Fibroblast of the aortic adventitia (primary cell): ENCODE measurements at regions not wholly inside any gene's neighbourhood (a gene's known extent, or its start where the extent isn't known, plus 50 kb on each side); places are given as distances from the start of the nearest gene placed in this dataset.
"Not testable (repeated sequence)": the region's sequence is repeated elsewhere in the genome, so short reads cannot be mapped to it uniquely, and the experiment has no call there.

Source experiments
- DNase-seq: peaks from one replicate; pipeline ENCODE4 v3.0.0-alpha.2; 2010; ENCODE audit warnings: low read depth
- H3K4me3 ChIP-seq: 2 replicates; pipeline ENCODE4 v1.5.1; 2011; ENCODE audit warnings: low read depth, mild to moderate bottlenecking, control low read depth, low read length, moderate library complexity
- CTCF ChIP-seq: IDR thresholded peaks from 2 replicates; pipeline ENCODE4 v1.5.1; 2011; ENCODE audit warnings: mild to moderate bottlenecking, low read length, control low read depth, inconsistent platforms; ENCODE audit not compliant: insufficient read depth

- DNase-seq, H3K4me3 ChIP-seq: not testable (repeated sequence)
Observed at GRCh38 chr2:89234818-89235466, 543.5 kb downstream of the RPIA start.

GRCh38 chr2:89236832-89237450 is 545.5 kb downstream of the RPIA start:
- not testable (repeated sequence) for H3K4me3 ChIP-seq, DNase-seq

- H3K4me3 ChIP-seq, DNase-seq: not testable (repeated sequence)
Observed at GRCh38 chr2:89237783-89238182, 546.3 kb downstream of the RPIA start.

- H3K4me3 ChIP-seq, DNase-seq: not testable (repeated sequence)
- TF ChIP-seq CTCF = peak; percentile 13
Observed at GRCh38 chr2:89243114-89243700, 551.7 kb downstream of the RPIA start.

- not testable (repeated sequence) for DNase-seq, H3K4me3 ChIP-seq
Observed at GRCh38 chr2:89244407-89244806, 552.9 kb downstream of the RPIA start.

- DNase-seq, H3K4me3 ChIP-seq: not testable (repeated sequence)
Observed at GRCh38 chr2:89245478-89245877, 554.0 kb downstream of the RPIA start.

GRCh38 chr2:89246027-89246426 is 554.6 kb downstream of the RPIA start:
- not testable (repeated sequence) for DNase-seq, H3K4me3 ChIP-seq

- H3K4me3 ChIP-seq = not testable (repeated sequence)
- DNase-seq = peak; percentile 61
Observed at GRCh38 chr2:89246620-89247019, 555.1 kb downstream of the RPIA start.

GRCh38 chr2:89255013-89255412 is 563.5 kb downstream of the RPIA start:
- not testable (repeated sequence) for H3K4me3 ChIP-seq, DNase-seq

GRCh38 chr2:89273443-89273842 is 582.0 kb downstream of the RPIA start:
- not testable (repeated sequence) for DNase-seq, H3K4me3 ChIP-seq

GRCh38 chr2:89280536-89280935 is 589.1 kb downstream of the RPIA start:
- not testable (repeated sequence) for H3K4me3 ChIP-seq, DNase-seq

GRCh38 chr2:89286448-89287080 is 595.1 kb downstream of the RPIA start:
- H3K4me3 ChIP-seq, DNase-seq: not testable (repeated sequence)

GRCh38 chr2:89287084-89287483 is 595.6 kb downstream of the RPIA start:
- not testable (repeated sequence) for H3K4me3 ChIP-seq, DNase-seq

- DNase-seq, H3K4me3 ChIP-seq: not testable (repeated sequence)
Observed at GRCh38 chr2:89291717-89292298, 600.3 kb downstream of the RPIA start.

- H3K4me3 ChIP-seq = not testable (repeated sequence)
Observed at GRCh38 chr2:89293399-89293798, 601.9 kb downstream of the RPIA start.

GRCh38 chr2:89294335-89294734 is 602.9 kb downstream of the RPIA start:
- not testable (repeated sequence) for DNase-seq, H3K4me3 ChIP-seq

More at GRCh38 chr2:89293399-89293798, 601.9 kb downstream of the RPIA start:
- DNase-seq = not testable (repeated sequence)

- DNase-seq, H3K4me3 ChIP-seq: not testable (repeated sequence)
Observed at GRCh38 chr2:89296820-89297398, 605.4 kb downstream of the RPIA start.
